ENCODE measurements at regions not wholly inside any gene's neighbourhood (a gene's known extent, or its start where the extent isn't known, plus 50 kb on each side); places are given as distances from the start of the nearest gene placed in this dataset.
A peak's percentile ranks its signal among the peaks of the same experiment; 100 is the strongest.

GRCh38 chr15:70257047-70257446 lies 159.3 kb upstream of the TLE3 start:
- Histone ChIP-seq H3K4me1 (replicated peaks in 1 of 2) (peaks cover 0 to 4% of the 10 kb centered on the region in 2 donors), H3K36me3 (replicated peaks in 1 of 2) (no peaks in the 10 kb centered on the region), H3K27me3 (no peaks in the 10 kb centered on the region), H3K9me3 (replicated peaks in 1 of 3) (no peaks in the 10 kb centered on the region), H3K4me3 (no peak overlapping the region), H3K27ac (no peak overlapping the region)
- 81 to 98% (median 84%) methylated on average over 4 of the region's 4 CpGs for WGBS, 4 donors
- DNase-seq, result no peak
- intact Hi-C loops (cut with DNase I), result no loop called here
- TF ChIP-seq POLR2A (IDR thresholded peaks at IDR 0.05) (no peak), CTCF (IDR thresholded peaks at IDR 0.05) (no peak)

GRCh38 chr15:70254311-70254869 lies 156.7 kb upstream of the TLE3 start:
- intact Hi-C loops (cut with DNase I), result no loop called here
- Histone ChIP-seq H3K36me3 (replicated peaks in 1 of 2) (no peaks in the 10 kb centered on the region), H3K27me3 (no peaks in the 10 kb centered on the region), H3K4me1 (replicated peaks in 1 of 2) (peaks cover 0 to 11% of the 10 kb centered on the region in 2 donors), H3K27ac (no peak overlapping the region), H3K4me3 (no peak overlapping the region), H3K9me3 (replicated peaks in 1 of 3) (no peaks in the 10 kb centered on the region)
- TF ChIP-seq POLR2A (IDR thresholded peaks at IDR 0.05) (no peak), CTCF (IDR thresholded peaks at IDR 0.05) (no peak)
- DNase-seq, result no peak
- 61 to 77% (median 76%) methylated on average over 19 of the region's 19 CpGs for WGBS, 4 donors

- intact Hi-C loops (cut with DNase I), result no loop called here
- peaks cover 0 to 7% of the 10 kb centered on the region in 2 donors for H3K4me1 ChIP-seq (replicated peaks in 1 of 2)
- no peaks in the 10 kb centered on the region for H3K36me3 ChIP-seq (replicated peaks in 1 of 2)
- peak in 1 of 7 donors; percentile 11 for DNase-seq
- no peak for TF ChIP-seq CTCF (IDR thresholded peaks at IDR 0.05)
- TF ChIP-seq POLR2A (IDR thresholded peaks at IDR 0.05), result no peak
- no peaks in the 10 kb centered on the region for H3K9me3 ChIP-seq (replicated peaks in 1 of 3)
- no peak overlapping the region for H3K4me3 ChIP-seq
- WGBS, 4 donors, result 86 to 95% (median 92%) methylated on average over 9 to 11 of the region's 11 CpGs
- no peaks in the 10 kb centered on the region for H3K27me3 ChIP-seq
- H3K27ac ChIP-seq, result no peak overlapping the region
These were observed 155.9 kb upstream of the TLE3 start for GRCh38 chr15:70253461-70254156.

GRCh38 chr15:70252951-70253320 lies 155.2 kb upstream of the TLE3 start:
- no peak overlapping the region for H3K4me3 ChIP-seq
- intact Hi-C loops (cut with DNase I), result no loop called here
- H3K27me3 ChIP-seq, result no peaks in the 10 kb centered on the region
- peaks cover 0 to 7% of the 10 kb centered on the region in 2 donors for H3K4me1 ChIP-seq (replicated peaks in 1 of 2)
- no peaks in the 10 kb centered on the region for H3K36me3 ChIP-seq (replicated peaks in 1 of 2)
- 89 to 97% (median 94%) methylated on average over 3 to 7 of the region's 7 CpGs for WGBS, 4 donors
- TF ChIP-seq CTCF (IDR thresholded peaks at IDR 0.05), result no peak
- TF ChIP-seq POLR2A (IDR thresholded peaks at IDR 0.05), result no peak
- H3K27ac ChIP-seq, result no peak overlapping the region
- no peaks in the 10 kb centered on the region for H3K9me3 ChIP-seq (replicated peaks in 1 of 3)
- DNase-seq, result no peak
